ENCODE measurements at regions not wholly inside any gene's neighbourhood (a gene's known extent, or its start where the extent isn't known, plus 50 kb on each side); places are given as distances from the start of the nearest gene placed in this dataset. TPM values are rescaled to one million over a fixed set of nuclear protein-coding genes. Genes with fewer than 3 reads are reported as not detected.

- TF ChIP-seq, protein P1, sequence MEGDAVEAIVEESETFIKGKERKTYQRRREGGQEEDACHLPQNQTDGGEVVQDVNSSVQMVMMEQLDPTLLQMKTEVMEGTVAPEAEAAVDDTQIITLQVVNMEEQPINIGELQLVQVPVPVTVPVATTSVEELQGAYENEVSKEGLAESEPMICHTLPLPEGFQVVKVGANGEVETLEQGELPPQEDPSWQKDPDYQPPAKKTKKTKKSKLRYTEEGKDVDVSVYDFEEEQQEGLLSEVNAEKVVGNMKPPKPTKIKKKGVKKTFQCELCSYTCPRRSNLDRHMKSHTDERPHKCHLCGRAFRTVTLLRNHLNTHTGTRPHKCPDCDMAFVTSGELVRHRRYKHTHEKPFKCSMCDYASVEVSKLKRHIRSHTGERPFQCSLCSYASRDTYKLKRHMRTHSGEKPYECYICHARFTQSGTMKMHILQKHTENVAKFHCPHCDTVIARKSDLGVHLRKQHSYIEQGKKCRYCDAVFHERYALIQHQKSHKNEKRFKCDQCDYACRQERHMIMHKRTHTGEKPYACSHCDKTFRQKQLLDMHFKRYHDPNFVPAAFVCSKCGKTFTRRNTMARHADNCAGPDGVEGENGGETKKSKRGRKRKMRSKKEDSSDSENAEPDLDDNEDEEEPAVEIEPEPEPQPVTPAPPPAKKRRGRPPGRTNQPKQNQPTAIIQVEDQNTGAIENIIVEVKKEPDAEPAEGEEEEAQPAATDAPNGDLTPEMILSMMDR (IDR thresholded peaks at IDR 0.05; ENCODE audit: insufficient read depth, low read length) = no peak
- DNase-seq (ENCODE audit: low read depth) = no peak
- no peak overlapping the region for H3K4me3 ChIP-seq (ENCODE audit: low read depth, low read length)
Observed at GRCh38 chr21:17458279-17458678, 54.6 kb upstream of the CXADR start.

- H3K4me3 ChIP-seq (ENCODE audit: low read depth, low read length) = no peak overlapping the region
- no peak for DNase-seq (ENCODE audit: low read depth)
- TF ChIP-seq, protein P1 (IDR thresholded peaks at IDR 0.05; ENCODE audit: insufficient read depth, low read length) = no peak
Observed at GRCh38 chr21:17460094-17460493, 52.7 kb upstream of the CXADR start.

DNA sequence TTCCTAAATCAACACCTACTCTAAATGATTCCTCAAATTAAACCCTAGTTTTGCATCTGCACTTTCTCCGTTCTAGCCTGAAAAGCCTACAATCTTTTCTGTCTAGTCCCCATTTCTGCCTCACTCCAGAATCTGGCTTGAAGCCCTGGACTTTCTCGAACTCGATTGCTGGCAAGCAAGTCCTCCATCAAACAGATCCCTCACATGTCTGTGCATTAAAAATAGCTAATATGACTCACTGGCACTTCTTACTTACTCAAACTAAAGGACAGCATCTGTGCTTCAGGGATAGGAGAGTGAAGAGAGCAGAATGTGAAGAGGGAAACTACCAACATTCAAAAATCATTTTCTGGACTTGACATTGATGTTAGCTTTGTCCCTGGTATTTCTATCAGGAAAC, 51.8 kb upstream of the CXADR start:
- H3K4me3 ChIP-seq (ENCODE audit: low read depth, low read length) = no peak overlapping the region
- peak; percentile 91 for DNase-seq (ENCODE audit: low read depth)
- TF ChIP-seq, protein P1 (IDR thresholded peaks at IDR 0.05; ENCODE audit: insufficient read depth, low read length) = no peak

- H3K4me3 ChIP-seq (ENCODE audit: low read depth, low read length) = no peak overlapping the region
- DNase-seq (ENCODE audit: low read depth) = no peak
- TF ChIP-seq, protein P1 (IDR thresholded peaks at IDR 0.05; ENCODE audit: insufficient read depth, low read length) = no peak
Observed at GRCh38 chr21:17461582-17461981, 51.3 kb upstream of the CXADR start.

- peak; percentile 52 for DNase-seq (ENCODE audit: low read depth)
- no peak overlapping the region for H3K4me3 ChIP-seq (ENCODE audit: low read depth, low read length)
- TF ChIP-seq, protein P1 (IDR thresholded peaks at IDR 0.05; ENCODE audit: insufficient read depth, low read length) = no peak
Observed at GRCh38 chr21:17462276-17462981, 50.4 kb upstream of the CXADR start.

Small RNA genes lying in the stretch of these regions (small RNA-seq; reads per million reads assigned to genes)
- gene MIR125B2 = 13.4 reads per million, percentile 94 among the genes with 10 or more reads in this experiment
- gene MIR99A = 3,028 reads per million, percentile 100 among the genes with 10 or more reads in this experiment
- gene MIRLET7C = 289 reads per million, percentile 98 among the genes with 10 or more reads in this experiment
- gene RNU1-98P = not detected
- not detected for gene RNU6-113P
- not detected for gene RNU6-426P
- gene SNORD74B = 0.51 reads per million
